HG03066 (cell line): ENCODE measurements at regions not wholly inside any gene's neighbourhood (a gene's known extent, or its start where the extent isn't known, plus 50 kb on each side); places are given as distances from the start of the nearest gene placed in this dataset.

ENCODE experiments used
- ATAC-seq: cut with Tn5 transposase; IDR thresholded peaks from one replicate; pipeline ENCODE4 v1.9.1; 2021; ENCODE audit warnings: low read depth; ENCODE audit not compliant: unreplicated experiment

GRCh38 chr14:76950055-76951020, 78.2 kb downstream of the IRF2BPL start:
- no peak for ATAC-seq

- ATAC-seq, result no peak
Observed at GRCh38 chr14:76948976-76949375, 79.5 kb downstream of the IRF2BPL start.

GRCh38 chr14:76948213-76948947, 80.1 kb downstream of the IRF2BPL start:
- no peak for ATAC-seq

- ATAC-seq, result no peak
Observed at GRCh38 chr14:76947838-76948184, 80.7 kb downstream of the IRF2BPL start.

- peak; percentile 77 for ATAC-seq
Observed at GRCh38 chr14:76947078-76947837, 81.2 kb downstream of the IRF2BPL start.

GRCh38 chr14:76946753-76947077, 81.8 kb downstream of the IRF2BPL start:
- no peak for ATAC-seq

- no peak for ATAC-seq
Observed at GRCh38 chr14:76943072-76943471, 85.4 kb downstream of the IRF2BPL start.

GRCh38 chr14:76941946-76942805, 86.3 kb downstream of the IRF2BPL start:
- ATAC-seq, result no peak

- ATAC-seq, result no peak
Observed at GRCh38 chr14:76941544-76941943, 87.0 kb downstream of the IRF2BPL start.

GRCh38 chr14:76940021-76940760, 88.3 kb downstream of the IRF2BPL start:
- no peak for ATAC-seq

GRCh38 chr14:76939015-76939742, 89.3 kb downstream of the IRF2BPL start:
- ATAC-seq, result no peak

GRCh38 chr14:76938092-76938500, 90.4 kb downstream of the IRF2BPL start:
- ATAC-seq, result no peak

- ATAC-seq, result no peak
Observed at GRCh38 chr14:76937181-76938091, 91.1 kb downstream of the IRF2BPL start.

GRCh38 chr14:76936483-76936882, 92.0 kb downstream of the IRF2BPL start:
- ATAC-seq, result no peak

GRCh38 chr14:76933515-76933914, 95.0 kb downstream of the IRF2BPL start:
- ATAC-seq, result no peak

GRCh38 chr14:76931631-76932402, 96.7 kb downstream of the IRF2BPL start:
- no peak for ATAC-seq

GRCh38 chr14:76930549-76930948, 98.0 kb downstream of the IRF2BPL start:
- ATAC-seq, result no peak
